ENCODE measurements at regions not wholly inside any gene's neighbourhood (a gene's known extent, or its start where the extent isn't known, plus 50 kb on each side); places are given as distances from the start of the nearest gene placed in this dataset.
A peak's percentile ranks its signal among the peaks of the same experiment; 100 is the strongest.
"Not testable (repeated sequence)": the region's sequence is repeated elsewhere in the genome, so short reads cannot be mapped to it uniquely, and the experiment has no call there.

- DNase-seq: no peak
These were observed 788.8 kb upstream of the EDIL3 start for GRCh38 chr5:85173469-85173868.

GRCh38 chr5:85182344-85182743 is 797.7 kb upstream of the EDIL3 start:
- DNase-seq: no peak

- no peak for DNase-seq
These were observed 819.6 kb upstream of the EDIL3 start for GRCh38 chr5:85204289-85204688.

GRCh38 chr5:85205430-85205829 is 820.8 kb upstream of the EDIL3 start:
- DNase-seq: no peak

- no peak for DNase-seq
These were observed 840.7 kb upstream of the EDIL3 start for GRCh38 chr5:85225388-85225787.

GRCh38 chr5:85249204-85249603 is 864.5 kb upstream of the EDIL3 start:
- no peak for DNase-seq

GRCh38 chr5:85263125-85263524 is 878.4 kb upstream of the EDIL3 start:
- DNase-seq: peak; percentile 0

GRCh38 chr5:85266692-85267091 is 882.0 kb upstream of the EDIL3 start:
- DNase-seq: no peak

GRCh38 chr5:85268194-85268593 is 883.5 kb upstream of the EDIL3 start:
- no peak for DNase-seq

- DNase-seq: no peak
These were observed 893.5 kb upstream of the EDIL3 start for GRCh38 chr5:85278193-85278592.

- DNase-seq: no peak
These were observed 904.2 kb upstream of the EDIL3 start for GRCh38 chr5:85288914-85289313.

GRCh38 chr5:85293145-85293785 is 908.6 kb upstream of the EDIL3 start:
- DNase-seq: no peak

- DNase-seq: no peak
These were observed 919.8 kb upstream of the EDIL3 start for GRCh38 chr5:85304524-85304923.

- no peak for DNase-seq
These were observed 921.1 kb upstream of the EDIL3 start for GRCh38 chr5:85305766-85306165.

- no peak for DNase-seq
These were observed 926.9 kb upstream of the EDIL3 start for GRCh38 chr5:85311536-85311935.

GRCh38 chr5:85320495-85320894 is 935.8 kb upstream of the EDIL3 start:
- no peak for DNase-seq

GRCh38 chr5:85333276-85333675 is 948.6 kb upstream of the EDIL3 start:
- DNase-seq: no peak

- DNase-seq: no peak
These were observed 952.8 kb upstream of the EDIL3 start for GRCh38 chr5:85337435-85337834.

GRCh38 chr5:85340790-85341189 is 956.1 kb upstream of the EDIL3 start:
- DNase-seq: no peak

- no peak for DNase-seq
These were observed 961.1 kb upstream of the EDIL3 start for GRCh38 chr5:85345818-85346217.

- no peak for DNase-seq
These were observed 972.6 kb upstream of the EDIL3 start for GRCh38 chr5:85357309-85357708.

- peak; percentile 1 for DNase-seq
These were observed 990.8 kb upstream of the EDIL3 start for GRCh38 chr5:85375525-85375924.

GRCh38 chr5:85388770-85389169 is 1004.1 kb upstream of the EDIL3 start:
- DNase-seq: no peak

- DNase-seq: not testable (repeated sequence)
These were observed 1007.6 kb upstream of the EDIL3 start for GRCh38 chr5:85392309-85392708.

- no peak for DNase-seq
These were observed 1010.8 kb upstream of the EDIL3 start for GRCh38 chr5:85395526-85395925.

GRCh38 chr5:85397451-85397850 is 1012.8 kb upstream of the EDIL3 start:
- DNase-seq: no peak

Measured in hematopoietic multipotent progenitor cell treated with erythropoietin and hydrocortisone succinate and interleukin-3 and kit ligand, for 6 days (in vitro differentiated cells).